ENCODE measurements at regions not wholly inside any gene's neighbourhood (a gene's known extent, or its start where the extent isn't known, plus 50 kb on each side); places are given as distances from the start of the nearest gene placed in this dataset.

DNA sequence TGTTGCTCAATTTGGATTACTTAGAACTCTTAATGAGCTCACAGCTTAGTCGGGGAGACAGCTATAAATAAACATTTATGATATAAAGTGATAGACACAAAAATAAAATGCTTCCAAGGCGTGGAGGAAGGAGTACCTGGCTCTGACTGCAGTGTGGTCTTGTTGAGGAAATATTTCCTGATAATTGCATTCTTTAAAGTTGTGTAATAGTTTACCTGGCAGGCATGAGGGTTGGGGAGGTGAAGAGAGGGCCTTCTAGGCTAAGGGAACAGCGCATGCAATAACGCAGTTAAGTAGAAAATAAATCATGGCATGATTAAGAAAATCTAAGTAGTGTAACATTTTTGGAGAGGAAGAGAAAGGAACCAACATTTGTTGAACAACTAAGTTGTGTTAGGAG lies 260.5 kb upstream of the ATP2B1 start:
- no peaks in the 10 kb centered on the region for H4K20me1 ChIP-seq (ENCODE audit: control insufficient read depth, insufficient read depth)
- no peak for ATAC-seq
- ChIA-PET POLR2A (interaction anchor here (0.6 to 0.8 kb wide), 2 partner anchors 12 to 63 kb away, joined by 3 to 5 read pairs; no protein-coding TSS in a partner anchor), CTCF (interaction anchor here (0.7 to 2.5 kb wide), 5 partner anchors 8 to 154 kb away, joined by 3 to 8 read pairs (median 4); no protein-coding TSS in a partner anchor), RAD21 (ENCODE audit: unreplicated experiment) (no interaction called here), SMC1A (ENCODE audit: uncharacterized antibody, unreplicated experiment) (interaction anchor here (0.6 to 2.3 kb wide), 7 partner anchors 9 to 1858 kb away, joined by 3 to 12 read pairs (median 4); no protein-coding TSS in a partner anchor)
- H3K27me3 ChIP-seq (replicated peaks in 1 of 2; ENCODE audit: control insufficient read depth in 2 of 2, insufficient read depth in 2 of 2, low read length in 1 of 2), result no peaks in the 10 kb centered on the region
- H2AFZ ChIP-seq (ENCODE audit: control insufficient read depth, low read depth, low read length), result no peak overlapping the region
- H3K9me3 ChIP-seq (replicated peaks; ENCODE audit: control insufficient read depth, insufficient read depth, low read length), result no peaks in the 10 kb centered on the region; the same call in 2 of the 3 replicates
- intact Hi-C loops (cut with micrococcal nuclease; ENCODE audit: unreplicated experiment) (no loop called here), in situ Hi-C loops (cut with MboI) (no loop called here)
- H3K4me2 ChIP-seq (ENCODE audit: control insufficient read depth, insufficient read depth), result no peak overlapping the region
- no peak overlapping the region for H3K4me3 ChIP-seq
- 82% methylated on average over 4 of the region's 4 CpGs for WGBS (ENCODE audit: insufficient coverage, insufficient replicate concordance, low lambda C conversion rate, missing lambda C conversion rate)
- DNase-seq (ENCODE audit: low read depth, low spot score), result no peak
- no peaks in the 10 kb centered on the region for H3K79me2 ChIP-seq (ENCODE audit: control insufficient read depth, insufficient read depth, low read length)
- no TSS peak for BruUV-seq (replicated peaks)
- H3K9ac ChIP-seq (ENCODE audit: control insufficient read depth, insufficient read depth, low read length), result no peak overlapping the region
- H3K27ac ChIP-seq (ENCODE audit: control insufficient read depth, insufficient read depth), result no peak overlapping the region
- H3K4me1 ChIP-seq (ENCODE audit: control insufficient read depth, insufficient read depth, low read length), result no peaks in the 10 kb centered on the region
- H3K36me3 ChIP-seq (ENCODE audit: control insufficient read depth in 2 of 2, insufficient read depth in 2 of 2, low read length in 1 of 2), result no peaks in the 10 kb centered on the region
- FAIRE-seq, result no peak
- TF ChIP-seq ZNF384 (IDR thresholded peaks at IDR 0.05; ENCODE audit: borderline replicate concordance, low read depth, low read length) (no peak), ATF7 (IDR thresholded peaks at IDR 0.05; ENCODE audit: low read depth) (no peak), POLR2AphosphoS2 (IDR thresholded peaks at IDR 0.05; ENCODE audit: low read depth, low read length) (no peak), MYC (IDR thresholded peaks at IDR 0.05; ENCODE audit: insufficient read depth, insufficient read length, insufficient replicate concordance, low read length, severe bottlenecking) (no peak), HDAC6 (IDR thresholded peaks at IDR 0.05; ENCODE audit: unreplicated experiment) (no peak), DPF2 (IDR thresholded peaks at IDR 0.05) (no peak), SIX5 (IDR thresholded peaks at IDR 0.05; ENCODE audit: low read depth, low read length, severe bottlenecking) (no peak), IKZF2 (IDR thresholded peaks at IDR 0.05) (no peak), KAT2A (conservative IDR thresholded peaks at IDR 0.05; ENCODE audit: control insufficient read depth, low read depth, low read length) (no peak)
- TF ChIP-seq, protein P1, sequence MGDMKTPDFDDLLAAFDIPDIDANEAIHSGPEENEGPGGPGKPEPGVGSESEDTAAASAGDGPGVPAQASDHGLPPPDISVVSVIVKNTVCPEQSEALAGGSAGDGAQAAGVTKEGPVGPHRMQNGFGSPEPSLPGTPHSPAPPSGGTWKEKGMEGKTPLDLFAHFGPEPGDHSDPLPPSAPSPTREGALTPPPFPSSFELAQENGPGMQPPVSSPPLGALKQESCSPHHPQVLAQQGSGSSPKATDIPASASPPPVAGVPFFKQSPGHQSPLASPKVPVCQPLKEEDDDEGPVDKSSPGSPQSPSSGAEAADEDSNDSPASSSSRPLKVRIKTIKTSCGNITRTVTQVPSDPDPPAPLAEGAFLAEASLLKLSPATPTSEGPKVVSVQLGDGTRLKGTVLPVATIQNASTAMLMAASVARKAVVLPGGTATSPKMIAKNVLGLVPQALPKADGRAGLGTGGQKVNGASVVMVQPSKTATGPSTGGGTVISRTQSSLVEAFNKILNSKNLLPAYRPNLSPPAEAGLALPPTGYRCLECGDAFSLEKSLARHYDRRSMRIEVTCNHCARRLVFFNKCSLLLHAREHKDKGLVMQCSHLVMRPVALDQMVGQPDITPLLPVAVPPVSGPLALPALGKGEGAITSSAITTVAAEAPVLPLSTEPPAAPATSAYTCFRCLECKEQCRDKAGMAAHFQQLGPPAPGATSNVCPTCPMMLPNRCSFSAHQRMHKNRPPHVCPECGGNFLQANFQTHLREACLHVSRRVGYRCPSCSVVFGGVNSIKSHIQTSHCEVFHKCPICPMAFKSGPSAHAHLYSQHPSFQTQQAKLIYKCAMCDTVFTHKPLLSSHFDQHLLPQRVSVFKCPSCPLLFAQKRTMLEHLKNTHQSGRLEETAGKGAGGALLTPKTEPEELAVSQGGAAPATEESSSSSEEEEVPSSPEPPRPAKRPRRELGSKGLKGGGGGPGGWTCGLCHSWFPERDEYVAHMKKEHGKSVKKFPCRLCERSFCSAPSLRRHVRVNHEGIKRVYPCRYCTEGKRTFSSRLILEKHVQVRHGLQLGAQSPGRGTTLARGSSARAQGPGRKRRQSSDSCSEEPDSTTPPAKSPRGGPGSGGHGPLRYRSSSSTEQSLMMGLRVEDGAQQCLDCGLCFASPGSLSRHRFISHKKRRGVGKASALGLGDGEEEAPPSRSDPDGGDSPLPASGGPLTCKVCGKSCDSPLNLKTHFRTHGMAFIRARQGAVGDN (IDR thresholded peaks at IDR 0.05), result no peak
- TF ChIP-seq, protein P2, sequence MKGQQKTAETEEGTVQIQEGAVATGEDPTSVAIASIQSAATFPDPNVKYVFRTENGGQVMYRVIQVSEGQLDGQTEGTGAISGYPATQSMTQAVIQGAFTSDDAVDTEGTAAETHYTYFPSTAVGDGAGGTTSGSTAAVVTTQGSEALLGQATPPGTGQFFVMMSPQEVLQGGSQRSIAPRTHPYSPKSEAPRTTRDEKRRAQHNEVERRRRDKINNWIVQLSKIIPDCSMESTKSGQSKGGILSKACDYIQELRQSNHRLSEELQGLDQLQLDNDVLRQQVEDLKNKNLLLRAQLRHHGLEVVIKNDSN (IDR thresholded peaks at IDR 0.05; ENCODE audit: borderline replicate concordance, extremely low read length, insufficient read depth, low read depth, low read length), result no peak
- TF ChIP-seq, protein P3, sequence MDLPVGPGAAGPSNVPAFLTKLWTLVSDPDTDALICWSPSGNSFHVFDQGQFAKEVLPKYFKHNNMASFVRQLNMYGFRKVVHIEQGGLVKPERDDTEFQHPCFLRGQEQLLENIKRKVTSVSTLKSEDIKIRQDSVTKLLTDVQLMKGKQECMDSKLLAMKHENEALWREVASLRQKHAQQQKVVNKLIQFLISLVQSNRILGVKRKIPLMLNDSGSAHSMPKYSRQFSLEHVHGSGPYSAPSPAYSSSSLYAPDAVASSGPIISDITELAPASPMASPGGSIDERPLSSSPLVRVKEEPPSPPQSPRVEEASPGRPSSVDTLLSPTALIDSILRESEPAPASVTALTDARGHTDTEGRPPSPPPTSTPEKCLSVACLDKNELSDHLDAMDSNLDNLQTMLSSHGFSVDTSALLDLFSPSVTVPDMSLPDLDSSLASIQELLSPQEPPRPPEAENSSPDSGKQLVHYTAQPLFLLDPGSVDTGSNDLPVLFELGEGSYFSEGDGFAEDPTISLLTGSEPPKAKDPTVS (IDR thresholded peaks at IDR 0.05; ENCODE audit: low read depth, low read length), result no peak
- TF ChIP-seq, protein P4, sequence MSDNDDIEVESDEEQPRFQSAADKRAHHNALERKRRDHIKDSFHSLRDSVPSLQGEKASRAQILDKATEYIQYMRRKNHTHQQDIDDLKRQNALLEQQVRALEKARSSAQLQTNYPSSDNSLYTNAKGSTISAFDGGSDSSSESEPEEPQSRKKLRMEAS (IDR thresholded peaks at IDR 0.05; ENCODE audit: low read depth, low read length), result no peak
- TF ChIP-seq, protein P5, sequence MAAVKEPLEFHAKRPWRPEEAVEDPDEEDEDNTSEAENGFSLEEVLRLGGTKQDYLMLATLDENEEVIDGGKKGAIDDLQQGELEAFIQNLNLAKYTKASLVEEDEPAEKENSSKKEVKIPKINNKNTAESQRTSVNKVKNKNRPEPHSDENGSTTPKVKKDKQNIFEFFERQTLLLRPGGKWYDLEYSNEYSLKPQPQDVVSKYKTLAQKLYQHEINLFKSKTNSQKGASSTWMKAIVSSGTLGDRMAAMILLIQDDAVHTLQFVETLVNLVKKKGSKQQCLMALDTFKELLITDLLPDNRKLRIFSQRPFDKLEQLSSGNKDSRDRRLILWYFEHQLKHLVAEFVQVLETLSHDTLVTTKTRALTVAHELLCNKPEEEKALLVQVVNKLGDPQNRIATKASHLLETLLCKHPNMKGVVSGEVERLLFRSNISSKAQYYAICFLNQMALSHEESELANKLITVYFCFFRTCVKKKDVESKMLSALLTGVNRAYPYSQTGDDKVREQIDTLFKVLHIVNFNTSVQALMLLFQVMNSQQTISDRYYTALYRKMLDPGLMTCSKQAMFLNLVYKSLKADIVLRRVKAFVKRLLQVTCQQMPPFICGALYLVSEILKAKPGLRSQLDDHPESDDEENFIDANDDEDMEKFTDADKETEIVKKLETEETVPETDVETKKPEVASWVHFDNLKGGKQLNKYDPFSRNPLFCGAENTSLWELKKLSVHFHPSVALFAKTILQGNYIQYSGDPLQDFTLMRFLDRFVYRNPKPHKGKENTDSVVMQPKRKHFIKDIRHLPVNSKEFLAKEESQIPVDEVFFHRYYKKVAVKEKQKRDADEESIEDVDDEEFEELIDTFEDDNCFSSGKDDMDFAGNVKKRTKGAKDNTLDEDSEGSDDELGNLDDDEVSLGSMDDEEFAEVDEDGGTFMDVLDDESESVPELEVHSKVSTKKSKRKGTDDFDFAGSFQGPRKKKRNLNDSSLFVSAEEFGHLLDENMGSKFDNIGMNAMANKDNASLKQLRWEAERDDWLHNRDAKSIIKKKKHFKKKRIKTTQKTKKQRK (IDR thresholded peaks at IDR 0.05; ENCODE audit: low read depth, low read length), result no peak

All from GM12878 (cell line).